ENCODE measurements at regions not wholly inside any gene's neighbourhood (a gene's known extent, or its start where the extent isn't known, plus 50 kb on each side); places are given as distances from the start of the nearest gene placed in this dataset.

GRCh38 chr1:193674292-193674944 is 488.0 kb upstream of the B3GALT2 start:
- peak; percentile 61 for ATAC-seq
- TF ChIP-seq GLIS3 (CRISPR knock-in tag; IDR thresholded peaks at IDR 0.05), result no peak
- no peak for TF ChIP-seq ZNF70 (CRISPR knock-in tag; IDR thresholded peaks at IDR 0.05)
- no peak for TF ChIP-seq POU6F1 (CRISPR knock-in tag; IDR thresholded peaks at IDR 0.05; ENCODE audit: borderline replicate concordance, low read depth)
- TF ChIP-seq TSHZ2 (CRISPR knock-in tag; IDR thresholded peaks at IDR 0.05), result no peak
- TF ChIP-seq ZC3H10 (CRISPR knock-in tag; IDR thresholded peaks at IDR 0.05), result 0 out of 2 replicates have a peak, but pooled peaks have one; percentile 29

DNA sequence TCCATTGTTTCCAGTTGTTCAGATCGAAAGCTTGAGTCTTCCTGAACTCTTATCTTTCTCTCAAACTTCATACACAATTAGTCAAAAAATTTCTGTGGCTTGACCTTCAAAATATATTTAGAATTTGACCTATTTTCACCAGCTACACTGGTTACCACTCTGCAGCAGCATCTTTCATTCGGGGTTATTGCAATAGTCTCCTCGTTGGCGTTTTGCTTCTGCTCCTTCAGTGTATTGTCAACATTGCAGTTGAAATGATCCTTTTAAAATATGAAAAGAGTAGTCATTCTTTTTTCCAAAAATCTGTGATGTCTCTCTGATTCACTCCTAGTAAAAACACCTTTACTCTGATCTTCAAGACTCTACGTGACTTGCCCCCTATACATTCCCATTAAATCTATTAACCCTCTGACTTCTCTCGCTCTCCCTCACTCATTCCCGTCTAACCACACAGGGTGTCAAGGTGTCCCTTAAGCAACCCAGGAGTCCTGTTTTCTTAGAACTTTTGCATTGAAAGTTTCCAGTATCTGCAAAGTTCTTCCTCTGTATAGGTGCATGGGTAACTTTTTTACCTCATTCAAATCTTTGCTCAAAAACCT is 480.2 kb upstream of the B3GALT2 start:
- no peak for ATAC-seq
- no peak for TF ChIP-seq TCF4 (CRISPR knock-in tag; IDR thresholded peaks at IDR 0.05; ENCODE audit: borderline replicate concordance)

DNA sequence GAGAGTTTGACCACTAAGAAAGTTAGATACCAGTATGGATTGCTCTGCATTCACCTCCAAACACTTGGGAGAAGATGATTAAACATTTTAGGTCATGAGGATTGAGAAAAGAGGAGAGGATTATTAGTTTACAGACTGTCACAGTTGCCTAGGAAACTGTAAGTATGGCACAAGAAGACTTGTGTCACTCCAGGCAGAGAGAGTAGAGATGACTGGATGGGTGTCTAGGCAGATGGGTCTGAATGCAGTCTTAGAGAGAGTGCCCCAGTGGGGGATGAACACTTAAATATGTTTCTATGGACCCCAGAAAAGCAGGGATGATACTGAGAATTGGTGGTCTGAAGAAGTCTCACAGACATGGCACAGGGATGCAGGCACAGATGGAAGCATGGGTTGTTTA is 477.6 kb upstream of the B3GALT2 start:
- ATAC-seq, result no peak
- TF ChIP-seq GLIS3 (CRISPR knock-in tag; IDR thresholded peaks at IDR 0.05) (no peak), SNAI2 (CRISPR knock-in tag; IDR thresholded peaks at IDR 0.05) (no peak), PPARA (CRISPR knock-in tag; IDR thresholded peaks at IDR 0.05; ENCODE audit: borderline replicate concordance) (no peak), POU6F1 (CRISPR knock-in tag; IDR thresholded peaks at IDR 0.05; ENCODE audit: borderline replicate concordance, low read depth) (no peak), ZNF70 (CRISPR knock-in tag; IDR thresholded peaks at IDR 0.05) (no peak), OSR1 (CRISPR knock-in tag; IDR thresholded peaks at IDR 0.05) (no peak), ESRRG (CRISPR knock-in tag; IDR thresholded peaks at IDR 0.05) (no peak), ZFP3 (CRISPR knock-in tag; IDR thresholded peaks at IDR 0.05) (no peak), TSHZ2 (CRISPR knock-in tag; IDR thresholded peaks at IDR 0.05) (no peak), ARNTL (CRISPR knock-in tag; IDR thresholded peaks at IDR 0.05; ENCODE audit: borderline replicate concordance, low read depth) (no peak)
- TF ChIP-seq, protein P1, sequence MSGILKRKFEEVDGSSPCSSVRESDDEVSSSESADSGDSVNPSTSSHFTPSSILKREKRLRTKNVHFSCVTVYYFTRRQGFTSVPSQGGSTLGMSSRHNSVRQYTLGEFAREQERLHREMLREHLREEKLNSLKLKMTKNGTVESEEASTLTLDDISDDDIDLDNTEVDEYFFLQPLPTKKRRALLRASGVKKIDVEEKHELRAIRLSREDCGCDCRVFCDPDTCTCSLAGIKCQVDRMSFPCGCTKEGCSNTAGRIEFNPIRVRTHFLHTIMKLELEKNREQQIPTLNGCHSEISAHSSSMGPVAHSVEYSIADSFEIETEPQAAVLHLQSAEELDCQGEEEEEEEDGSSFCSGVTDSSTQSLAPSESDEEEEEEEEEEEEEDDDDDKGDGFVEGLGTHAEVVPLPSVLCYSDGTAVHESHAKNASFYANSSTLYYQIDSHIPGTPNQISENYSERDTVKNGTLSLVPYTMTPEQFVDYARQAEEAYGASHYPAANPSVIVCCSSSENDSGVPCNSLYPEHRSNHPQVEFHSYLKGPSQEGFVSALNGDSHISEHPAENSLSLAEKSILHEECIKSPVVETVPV (CRISPR knock-in tag; IDR thresholded peaks at IDR 0.05), result no peak
- TF ChIP-seq, protein P2, sequence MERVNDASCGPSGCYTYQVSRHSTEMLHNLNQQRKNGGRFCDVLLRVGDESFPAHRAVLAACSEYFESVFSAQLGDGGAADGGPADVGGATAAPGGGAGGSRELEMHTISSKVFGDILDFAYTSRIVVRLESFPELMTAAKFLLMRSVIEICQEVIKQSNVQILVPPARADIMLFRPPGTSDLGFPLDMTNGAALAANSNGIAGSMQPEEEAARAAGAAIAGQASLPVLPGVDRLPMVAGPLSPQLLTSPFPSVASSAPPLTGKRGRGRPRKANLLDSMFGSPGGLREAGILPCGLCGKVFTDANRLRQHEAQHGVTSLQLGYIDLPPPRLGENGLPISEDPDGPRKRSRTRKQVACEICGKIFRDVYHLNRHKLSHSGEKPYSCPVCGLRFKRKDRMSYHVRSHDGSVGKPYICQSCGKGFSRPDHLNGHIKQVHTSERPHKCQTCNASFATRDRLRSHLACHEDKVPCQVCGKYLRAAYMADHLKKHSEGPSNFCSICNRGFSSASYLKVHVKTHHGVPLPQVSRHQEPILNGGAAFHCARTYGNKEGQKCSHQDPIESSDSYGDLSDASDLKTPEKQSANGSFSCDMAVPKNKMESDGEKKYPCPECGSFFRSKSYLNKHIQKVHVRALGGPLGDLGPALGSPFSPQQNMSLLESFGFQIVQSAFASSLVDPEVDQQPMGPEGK (CRISPR knock-in tag; IDR thresholded peaks at IDR 0.05; ENCODE audit: borderline replicate concordance), result no peak
- TF ChIP-seq, protein P3, sequence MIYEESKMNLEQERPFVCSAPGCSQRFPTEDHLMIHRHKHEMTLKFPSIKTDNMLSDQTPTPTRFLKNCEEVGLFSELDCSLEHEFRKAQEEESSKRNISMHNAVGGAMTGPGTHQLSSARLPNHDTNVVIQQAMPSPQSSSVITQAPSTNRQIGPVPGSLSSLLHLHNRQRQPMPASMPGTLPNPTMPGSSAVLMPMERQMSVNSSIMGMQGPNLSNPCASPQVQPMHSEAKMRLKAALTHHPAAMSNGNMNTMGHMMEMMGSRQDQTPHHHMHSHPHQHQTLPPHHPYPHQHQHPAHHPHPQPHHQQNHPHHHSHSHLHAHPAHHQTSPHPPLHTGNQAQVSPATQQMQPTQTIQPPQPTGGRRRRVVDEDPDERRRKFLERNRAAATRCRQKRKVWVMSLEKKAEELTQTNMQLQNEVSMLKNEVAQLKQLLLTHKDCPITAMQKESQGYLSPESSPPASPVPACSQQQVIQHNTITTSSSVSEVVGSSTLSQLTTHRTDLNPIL (CRISPR knock-in tag; IDR thresholded peaks at IDR 0.05; ENCODE audit: low read depth), result no peak
